ENCODE measurements at regions not wholly inside any gene's neighbourhood (a gene's known extent, or its start where the extent isn't known, plus 50 kb on each side); places are given as distances from the start of the nearest gene placed in this dataset.

- 77 to 79% methylated on average over 6 to 25 of the region's 31 CpGs for WGBS, 2 donors
- no peaks in the 10 kb centered on the region for H3K9me3 ChIP-seq
- H3K4me3 ChIP-seq: no peak overlapping the region
- H3K27me3 ChIP-seq: peaks cover 0 to 58% of the 10 kb centered on the region in 2 donors
- H3K36me3 ChIP-seq: no peaks in the 10 kb centered on the region
- no peaks in the 10 kb centered on the region for H3K4me1 ChIP-seq
- no peak overlapping the region for H3K27ac ChIP-seq
- TF ChIP-seq EP300 (IDR thresholded peaks at IDR 0.05): no peak
- no peak for DNase-seq (ENCODE audit: low spot score in 2 of 2)
Observed at GRCh38 chr20:63091901-63092659, 85.3 kb upstream of the BHLHE23 start.

- DNase-seq (ENCODE audit: low spot score in 2 of 2): no peak
- no peak overlapping the region for H3K4me3 ChIP-seq
- 67 to 68% methylated on average over 20 to 25 of the region's 30 CpGs for WGBS, 2 donors
- H3K9me3 ChIP-seq: no peaks in the 10 kb centered on the region
- H3K27me3 ChIP-seq: peaks cover 0 to 48% of the 10 kb centered on the region in 2 donors
- H3K27ac ChIP-seq: no peak overlapping the region
- TF ChIP-seq CTCF (IDR thresholded peaks at IDR 0.05): no peak
- TF ChIP-seq EP300 (IDR thresholded peaks at IDR 0.05): no peak
- TF ChIP-seq POLR2A (IDR thresholded peaks at IDR 0.05): no peak
- no peaks in the 10 kb centered on the region for H3K36me3 ChIP-seq
- H3K4me1 ChIP-seq: no peaks in the 10 kb centered on the region
Observed at GRCh38 chr20:63090682-63091571, 84.2 kb upstream of the BHLHE23 start.

GRCh38 chr20:63090052-63090451 lies 83.3 kb upstream of the BHLHE23 start:
- no peak for DNase-seq (ENCODE audit: low spot score in 2 of 2)

GRCh38 chr20:63089051-63089907 lies 82.5 kb upstream of the BHLHE23 start:
- Histone ChIP-seq H3K27ac (no peak overlapping the region), H3K4me1 (no peaks in the 10 kb centered on the region), H3K4me3 (no peak overlapping the region), H3K36me3 (no peaks in the 10 kb centered on the region), H3K27me3 (peaks cover 0 to 47% of the 10 kb centered on the region in 2 donors), H3K9me3 (no peaks in the 10 kb centered on the region)
- TF ChIP-seq POLR2A (IDR thresholded peaks at IDR 0.05) (no peak), EP300 (IDR thresholded peaks at IDR 0.05) (no peak), CTCF (IDR thresholded peaks at IDR 0.05) (no peak)
- no peak for DNase-seq (ENCODE audit: low spot score in 2 of 2)
- WGBS, 2 donors: 75 to 84% methylated on average over 22 to 35 of the region's 37 CpGs

More at GRCh38 chr20:63090052-63090451, 83.3 kb upstream of the BHLHE23 start:
- no peaks in the 10 kb centered on the region for H3K9me3 ChIP-seq
- 71% methylated on average over 7 of the region's 7 CpGs for WGBS, 2 donors
- H3K27ac ChIP-seq: no peak overlapping the region
- no peaks in the 10 kb centered on the region for H3K36me3 ChIP-seq
- H3K4me3 ChIP-seq: no peak overlapping the region
- H3K27me3 ChIP-seq: peaks cover 0 to 47% of the 10 kb centered on the region in 2 donors
- no peaks in the 10 kb centered on the region for H3K4me1 ChIP-seq
- no peak for TF ChIP-seq EP300 (IDR thresholded peaks at IDR 0.05)
- TF ChIP-seq CTCF (IDR thresholded peaks at IDR 0.05): no peak

- 78 to 82% methylated on average over 32 of the region's 32 CpGs for WGBS, 2 donors
Observed at GRCh38 chr20:63087872-63088680, 81.3 kb upstream of the BHLHE23 start.

More at GRCh38 chr20:63087872-63088680, 81.3 kb upstream of the BHLHE23 start:
- Histone ChIP-seq H3K27ac (no peak overlapping the region), H3K4me3 (no peak overlapping the region), H3K36me3 (no peaks in the 10 kb centered on the region), H3K4me1 (no peaks in the 10 kb centered on the region), H3K9me3 (no peaks in the 10 kb centered on the region), H3K27me3 (peaks cover 0 to 56% of the 10 kb centered on the region in 2 donors)
- TF ChIP-seq CTCF (IDR thresholded peaks at IDR 0.05) (no peak), EP300 (IDR thresholded peaks at IDR 0.05) (no peak), POLR2A (IDR thresholded peaks at IDR 0.05) (no peak)
- no peak for DNase-seq (ENCODE audit: low spot score in 2 of 2)
